Rectal smooth muscle tissue (tissue), 1 donor: ENCODE measurements at regions not wholly inside any gene's neighbourhood (a gene's known extent, or its start where the extent isn't known, plus 50 kb on each side); places are given as distances from the start of the nearest gene placed in this dataset.

Source experiments
- H3K27ac ChIP-seq: one replicate; pipeline ENCODE4 v1.7.0; 2013; ENCODE audit warnings: low read depth, low read length, inconsistent platforms
- H3K27me3 ChIP-seq: one replicate; pipeline ENCODE4 v1.7.0; 2013; ENCODE audit warnings: low read length; ENCODE audit not compliant: control insufficient read depth, insufficient read depth
- H3K36me3 ChIP-seq: one replicate; pipeline ENCODE4 v1.7.0; 2013; ENCODE audit warnings: low read length; ENCODE audit not compliant: control insufficient read depth, insufficient read depth
- H3K4me1 ChIP-seq: one replicate; pipeline ENCODE4 v1.7.0; 2013; ENCODE audit warnings: low read length; ENCODE audit not compliant: control insufficient read depth, insufficient read depth
- H3K4me3 ChIP-seq: one replicate; pipeline ENCODE4 v1.7.0; 2013; ENCODE audit warnings: low read length
- H3K9ac ChIP-seq: one replicate; pipeline ENCODE4 v1.7.0; 2013; ENCODE audit warnings: low read length

DNA sequence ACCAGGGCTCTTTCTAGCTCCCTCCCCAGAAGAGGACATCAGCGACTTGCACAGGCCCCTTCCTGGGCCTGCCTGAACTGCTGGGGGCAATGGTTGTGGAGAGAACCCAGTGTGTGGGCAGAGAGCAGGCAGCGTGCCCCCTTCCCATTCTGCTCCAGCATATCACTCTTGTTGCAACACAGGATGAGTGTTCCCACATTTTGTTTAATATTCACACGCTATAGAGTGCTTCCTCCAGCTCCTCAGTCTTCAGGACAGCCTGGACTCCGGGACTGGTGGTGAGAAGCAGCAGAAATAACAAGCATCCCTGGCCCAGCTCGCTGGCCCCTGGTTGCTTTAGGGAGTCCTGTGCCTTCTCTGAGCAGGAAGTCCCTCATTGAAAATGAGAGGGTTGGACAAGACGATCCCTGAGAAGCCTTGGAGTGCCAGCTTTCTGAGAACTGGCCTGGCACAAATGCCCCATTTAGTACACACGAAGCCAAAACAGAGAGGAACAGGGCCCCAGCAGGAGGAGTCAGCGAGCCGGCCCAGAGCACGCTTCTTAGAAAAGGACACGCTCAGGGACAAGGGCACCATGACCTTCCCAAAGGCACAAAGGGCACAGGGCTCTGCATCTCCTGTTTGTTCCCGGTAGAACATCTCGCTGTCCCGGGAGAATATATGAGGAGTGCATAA is 84.2 kb upstream of the FOXC1 start:
- no peaks in the 10 kb centered on the region for H3K36me3 ChIP-seq
- H3K4me1 ChIP-seq, result peaks cover 12% of the 10 kb centered on the region
- no peak overlapping the region for H3K9ac ChIP-seq
- H3K27me3 ChIP-seq, result no peaks in the 10 kb centered on the region
- no peak overlapping the region for H3K27ac ChIP-seq
- H3K4me3 ChIP-seq, result no peak overlapping the region

DNA sequence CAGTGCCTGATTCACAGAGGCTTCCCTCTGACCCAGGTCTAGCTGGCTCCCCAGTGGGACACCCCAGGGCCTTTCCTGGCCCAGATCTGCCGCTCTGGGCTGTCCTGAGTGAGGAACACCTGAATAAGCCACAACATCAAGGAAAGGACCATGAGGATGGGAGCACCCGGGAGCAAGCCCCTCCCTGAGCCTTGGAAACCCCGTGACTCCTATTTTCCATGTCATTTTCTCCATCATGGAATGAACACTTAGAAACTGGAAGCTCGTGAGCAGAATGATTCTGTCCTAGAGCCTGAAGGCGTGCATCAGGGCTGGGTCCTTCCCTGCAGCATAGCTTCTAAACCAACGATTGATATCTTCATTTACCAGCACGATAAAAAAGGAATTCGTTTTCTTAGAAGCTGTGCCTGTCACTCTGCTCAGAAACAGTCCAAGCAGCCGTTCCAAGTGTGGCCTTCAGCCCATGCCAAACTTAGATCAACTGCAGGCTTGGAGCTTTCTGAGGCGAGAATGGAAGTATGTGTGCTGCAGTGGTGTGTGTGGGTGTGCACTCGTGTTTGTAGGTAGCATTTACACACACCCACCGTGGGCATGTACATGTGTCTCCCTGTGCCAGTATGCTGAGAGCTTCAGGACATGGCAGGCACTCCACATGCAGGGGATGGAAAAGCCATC is 83.2 kb upstream of the FOXC1 start:
- Histone ChIP-seq H3K27me3 (no peaks in the 10 kb centered on the region), H3K4me1 (peaks cover 12% of the 10 kb centered on the region), H3K36me3 (no peaks in the 10 kb centered on the region), H3K27ac (peak overlapping the region; percentile 26), H3K4me3 (peak overlapping the region; percentile 17), H3K9ac (no peak overlapping the region)

DNA sequence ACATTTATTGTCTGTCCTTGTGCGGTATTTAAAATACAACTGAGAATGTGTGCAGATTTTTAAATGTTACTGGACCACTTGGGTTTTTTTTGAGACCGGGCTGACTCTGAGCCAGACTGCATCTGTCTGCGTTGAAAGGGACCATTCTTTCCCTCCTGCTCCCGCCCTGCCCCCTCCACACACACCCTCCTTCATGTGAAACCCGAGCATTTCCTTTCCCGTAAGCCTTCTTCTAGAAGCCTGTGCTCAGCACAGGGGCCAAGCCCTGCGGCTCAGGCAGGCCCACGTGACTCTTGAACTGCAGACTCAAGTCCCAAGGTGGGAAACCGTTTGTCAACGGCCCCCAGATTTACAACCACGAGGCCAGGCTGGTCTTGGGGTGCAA is 82.7 kb upstream of the FOXC1 start:
- H3K4me3 ChIP-seq, result peak overlapping the region; percentile 17
- H3K4me1 ChIP-seq, result peaks cover 12% of the 10 kb centered on the region
- H3K27me3 ChIP-seq, result no peaks in the 10 kb centered on the region
- no peaks in the 10 kb centered on the region for H3K36me3 ChIP-seq
- no peak overlapping the region for H3K9ac ChIP-seq
- peak overlapping the region; percentile 6 for H3K27ac ChIP-seq

DNA sequence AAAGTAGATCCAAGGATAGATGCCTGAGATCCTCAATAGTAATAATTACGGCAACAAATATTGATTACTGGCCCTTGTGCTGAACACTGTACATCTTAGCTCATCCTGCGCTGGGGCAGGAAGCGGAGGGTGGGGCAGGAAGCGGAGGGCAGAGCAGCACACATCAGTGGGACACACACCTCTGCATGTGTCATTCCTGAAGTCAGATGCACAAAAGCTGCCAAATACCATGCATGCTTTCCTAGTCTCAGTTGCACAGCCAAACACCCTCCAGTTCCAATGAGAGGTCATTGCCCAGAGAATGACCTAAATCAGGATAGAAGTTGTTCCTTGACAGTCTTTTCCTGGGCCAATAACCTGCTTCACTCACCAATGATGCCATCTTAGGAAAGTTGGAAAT is 74.4 kb upstream of the FOXC1 start:
- Histone ChIP-seq H3K4me1 (no peaks in the 10 kb centered on the region), H3K36me3 (no peaks in the 10 kb centered on the region), H3K9ac (no peak overlapping the region), H3K27me3 (no peaks in the 10 kb centered on the region), H3K4me3 (no peak overlapping the region), H3K27ac (no peak overlapping the region)

DNA sequence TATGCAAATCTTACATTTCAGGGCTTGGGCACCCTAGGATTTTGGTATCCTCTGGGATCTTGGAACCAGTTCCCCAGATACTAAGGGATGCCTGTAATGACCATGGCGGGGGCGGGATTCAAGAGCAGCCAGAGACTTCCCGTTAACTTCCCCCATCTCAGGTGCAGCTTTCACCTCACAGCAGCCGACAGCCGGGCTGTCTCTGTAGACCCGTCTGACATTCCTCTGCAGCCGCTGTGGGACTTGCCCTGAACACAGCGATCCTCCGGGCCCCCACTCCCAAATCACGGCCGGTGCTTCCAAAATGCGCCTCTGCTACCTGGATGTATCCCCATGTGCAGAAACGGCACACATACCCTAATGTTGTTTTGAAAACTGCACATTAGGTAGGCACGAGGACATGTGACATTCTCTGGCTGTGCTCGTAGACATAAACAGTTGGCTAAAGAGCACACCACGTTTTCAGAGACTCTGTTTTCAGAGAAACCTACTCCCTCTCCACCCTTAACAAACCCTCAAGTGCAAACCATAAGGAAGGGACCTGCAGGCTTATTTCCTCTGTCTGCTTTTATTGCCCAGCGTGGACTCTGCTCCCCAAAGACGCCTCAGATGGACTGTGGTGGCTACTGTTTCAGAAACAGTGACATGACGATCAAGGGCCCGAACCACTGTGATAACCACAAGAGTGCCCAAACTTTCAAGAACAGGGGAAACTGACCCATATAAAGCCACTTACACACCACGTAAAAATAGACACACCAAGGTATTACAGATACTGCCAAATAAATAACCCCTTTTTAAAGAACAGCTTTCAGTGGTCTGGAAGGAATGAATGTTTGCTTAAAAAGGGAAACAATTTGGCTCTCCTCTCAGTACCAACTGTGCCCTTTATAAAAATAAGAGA is 72.9 kb upstream of the FOXC1 start:
- H3K27me3 ChIP-seq, result no peaks in the 10 kb centered on the region
- no peaks in the 10 kb centered on the region for H3K4me1 ChIP-seq
- no peaks in the 10 kb centered on the region for H3K36me3 ChIP-seq
- no peak overlapping the region for H3K27ac ChIP-seq
- H3K9ac ChIP-seq, result no peak overlapping the region
- no peak overlapping the region for H3K4me3 ChIP-seq

DNA sequence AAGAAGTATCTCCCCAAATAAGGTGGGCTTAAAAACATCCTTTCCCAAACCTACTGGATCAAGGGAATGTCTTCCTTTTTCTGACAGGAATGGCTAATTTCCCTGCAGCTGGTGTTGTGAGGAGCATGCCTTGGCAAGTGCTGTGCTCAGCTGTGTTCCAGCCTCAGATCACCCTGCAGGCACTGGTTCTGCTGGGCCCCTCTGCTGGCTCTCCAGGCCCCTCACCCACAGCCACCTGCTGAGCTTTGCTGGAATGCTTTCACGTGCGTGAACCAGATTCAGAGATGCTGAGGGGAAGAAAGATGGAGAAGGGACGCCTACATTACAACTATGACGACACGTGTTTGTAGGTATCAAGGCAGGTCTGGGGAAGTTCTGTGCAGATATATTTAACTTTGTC is 71.3 kb upstream of the FOXC1 start:
- H3K27me3 ChIP-seq, result no peaks in the 10 kb centered on the region
- no peak overlapping the region for H3K27ac ChIP-seq
- H3K36me3 ChIP-seq, result no peaks in the 10 kb centered on the region
- H3K4me1 ChIP-seq, result no peaks in the 10 kb centered on the region
- no peak overlapping the region for H3K4me3 ChIP-seq
- H3K9ac ChIP-seq, result no peak overlapping the region

DNA sequence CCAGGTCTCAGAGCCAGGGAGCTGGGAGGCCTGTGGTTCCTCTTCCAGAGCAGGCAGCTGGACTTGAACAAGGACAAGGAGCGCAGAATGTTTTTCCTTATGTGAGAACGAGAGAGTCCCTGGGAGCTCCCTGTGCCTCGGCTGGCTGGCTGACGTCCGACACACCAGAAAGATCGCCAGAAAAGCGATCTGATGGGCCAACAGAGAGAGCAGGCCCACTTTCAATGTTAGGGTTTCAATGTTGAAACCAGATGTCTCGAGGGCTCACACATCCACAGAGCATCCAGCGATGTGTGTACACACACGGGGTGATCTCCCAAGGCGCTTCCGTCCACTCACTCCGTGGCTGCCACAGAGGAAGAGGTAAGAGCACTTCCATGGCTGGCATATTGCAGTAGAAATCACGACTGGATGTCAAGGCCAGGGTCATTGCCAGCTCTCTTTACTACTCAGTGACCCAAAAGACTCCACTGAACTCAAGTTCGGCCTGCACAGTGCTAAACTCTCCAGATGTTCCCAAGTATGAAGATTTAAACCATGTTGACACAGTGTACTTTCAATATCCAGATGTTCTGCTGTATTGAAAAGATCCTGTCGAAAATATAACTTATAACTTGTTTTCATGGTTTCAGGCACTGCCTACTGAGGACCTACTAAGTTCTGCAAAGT is 70.8 kb upstream of the FOXC1 start:
- Histone ChIP-seq H3K36me3 (no peaks in the 10 kb centered on the region), H3K27ac (no peak overlapping the region), H3K9ac (no peak overlapping the region), H3K27me3 (no peaks in the 10 kb centered on the region), H3K4me1 (no peaks in the 10 kb centered on the region), H3K4me3 (no peak overlapping the region)

DNA sequence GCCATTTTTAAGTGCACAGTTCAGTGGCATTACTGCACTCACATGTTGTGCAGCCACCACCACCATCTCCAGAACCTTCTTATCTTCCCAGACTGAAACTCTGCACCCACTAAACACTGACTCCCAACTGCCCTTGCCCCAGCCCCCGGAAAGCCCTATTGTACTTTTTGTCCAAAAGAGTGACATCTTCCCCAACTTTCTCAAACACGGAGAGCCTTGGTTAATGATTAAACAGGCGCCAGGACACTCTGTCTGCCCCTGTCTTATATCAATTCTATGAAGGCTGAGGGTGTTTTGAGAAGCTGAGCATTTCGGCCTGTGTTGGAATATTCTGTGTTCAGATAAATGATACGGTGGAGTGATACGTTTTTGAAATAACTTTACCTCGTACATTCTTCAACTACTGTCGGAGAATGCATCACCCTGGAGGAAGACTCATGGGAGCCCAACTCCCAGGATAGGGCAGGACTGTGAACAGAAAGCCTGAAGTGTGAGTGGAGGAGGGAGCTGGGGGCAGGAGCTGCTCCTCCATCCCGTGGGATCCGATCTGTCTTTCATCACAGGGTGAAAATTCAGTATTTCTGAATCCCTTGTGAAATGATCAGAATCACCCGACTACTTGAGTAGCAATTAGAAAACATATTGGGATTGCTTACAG is 68.7 kb upstream of the FOXC1 start:
- no peak overlapping the region for H3K4me3 ChIP-seq
- H3K27ac ChIP-seq, result no peak overlapping the region
- no peak overlapping the region for H3K9ac ChIP-seq
- no peaks in the 10 kb centered on the region for H3K27me3 ChIP-seq
- no peaks in the 10 kb centered on the region for H3K36me3 ChIP-seq
- H3K4me1 ChIP-seq, result no peaks in the 10 kb centered on the region

DNA sequence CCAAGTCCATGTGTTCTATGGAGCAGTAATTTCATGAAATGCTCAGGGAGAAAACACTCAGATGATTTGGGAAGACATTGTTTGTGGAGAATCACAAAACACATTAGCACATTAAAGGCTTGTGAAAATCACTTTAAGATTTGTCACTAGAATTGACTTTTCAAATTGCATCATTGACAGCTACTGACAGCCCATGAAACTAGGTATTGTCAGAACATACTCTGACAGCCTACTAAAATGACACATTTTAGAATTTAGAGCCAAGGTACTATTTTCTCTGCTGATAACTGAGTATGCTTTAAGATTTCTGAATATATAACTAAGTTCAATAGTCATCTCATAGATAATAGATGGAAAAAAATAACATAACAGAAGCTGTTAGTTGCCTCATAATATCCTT is 67.4 kb upstream of the FOXC1 start:
- Histone ChIP-seq H3K4me1 (no peaks in the 10 kb centered on the region), H3K27ac (no peak overlapping the region), H3K36me3 (no peaks in the 10 kb centered on the region)

DNA sequence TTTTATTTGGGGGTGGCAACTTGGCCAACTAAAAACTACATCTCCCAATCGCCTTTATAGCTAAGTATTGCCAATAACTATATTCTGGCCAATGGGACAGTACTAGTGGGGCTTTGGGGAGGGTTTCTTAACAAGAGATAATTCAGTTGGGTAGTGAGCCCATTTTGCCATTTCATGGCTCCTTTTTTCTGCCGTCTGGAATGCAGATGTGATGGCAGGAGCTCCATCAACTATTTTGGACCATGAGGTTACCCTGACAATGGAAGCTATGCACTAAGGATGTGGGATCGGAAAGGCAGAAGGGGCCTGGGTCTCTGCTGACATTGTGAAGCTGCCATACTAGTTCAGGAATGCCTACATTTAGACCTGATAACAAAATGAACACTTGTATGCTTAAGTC is 67.0 kb upstream of the FOXC1 start:
- Histone ChIP-seq H3K4me1 (no peaks in the 10 kb centered on the region), H3K36me3 (no peaks in the 10 kb centered on the region), H3K4me3 (no peak overlapping the region), H3K27me3 (no peaks in the 10 kb centered on the region), H3K9ac (no peak overlapping the region), H3K27ac (no peak overlapping the region)

More for the DNA sequence above, 67.4 kb upstream of the FOXC1 start:
- Histone ChIP-seq H3K27me3 (no peaks in the 10 kb centered on the region), H3K9ac (no peak overlapping the region), H3K4me3 (no peak overlapping the region)

DNA sequence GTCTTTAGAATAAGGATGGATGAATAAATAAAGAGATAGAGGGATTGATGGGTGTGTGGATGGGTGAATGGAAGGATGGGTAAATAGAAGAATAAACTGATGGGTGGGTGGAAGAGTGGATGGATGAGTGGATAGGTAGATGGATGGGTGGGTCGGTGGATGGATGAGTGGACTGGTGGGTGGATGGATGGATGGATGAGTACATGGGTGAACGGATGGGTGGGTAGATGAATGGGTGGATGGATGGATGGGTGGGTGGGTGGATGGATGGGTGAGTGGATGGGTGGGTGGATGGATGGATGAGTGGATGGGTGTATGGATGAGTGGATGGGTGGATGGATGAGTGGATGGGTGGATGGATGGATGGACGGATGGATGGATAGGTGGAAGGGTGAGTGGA is 65.7 kb upstream of the FOXC1 start:
- Histone ChIP-seq H3K27ac (no peak overlapping the region), H3K36me3 (no peaks in the 10 kb centered on the region), H3K4me1 (no peaks in the 10 kb centered on the region), H3K9ac (no peak overlapping the region), H3K27me3 (no peaks in the 10 kb centered on the region), H3K4me3 (no peak overlapping the region)

DNA sequence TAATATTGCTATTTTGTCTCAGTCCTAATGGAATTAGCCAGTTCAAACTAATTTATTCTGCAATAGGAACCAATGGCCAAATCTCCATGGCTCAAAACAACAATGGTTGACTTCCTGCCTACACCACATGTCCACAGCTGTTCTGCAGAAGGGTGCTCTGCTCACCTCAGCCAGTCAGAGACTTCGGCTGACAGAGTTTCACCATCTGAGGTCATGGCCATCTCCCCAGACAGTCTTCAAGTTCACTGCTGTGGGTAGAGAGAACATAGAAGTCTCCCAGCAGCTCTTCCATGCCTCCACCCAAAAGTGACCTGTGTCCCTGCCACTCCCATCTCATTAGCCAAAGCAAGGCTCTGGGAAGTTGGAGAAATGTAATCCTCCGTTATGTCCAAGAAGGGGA is 65.1 kb upstream of the FOXC1 start:
- Histone ChIP-seq H3K4me1 (no peaks in the 10 kb centered on the region), H3K27ac (no peak overlapping the region), H3K36me3 (no peaks in the 10 kb centered on the region), H3K27me3 (no peaks in the 10 kb centered on the region), H3K4me3 (no peak overlapping the region), H3K9ac (no peak overlapping the region)
